Colon (tissue), 2 donors: ENCODE measurements at regions not wholly inside any gene's neighbourhood (a gene's known extent, or its start where the extent isn't known, plus 50 kb on each side); places are given as distances from the start of the nearest gene placed in this dataset.

ENCODE experiments used
- FAIRE-seq: peaks from 2 replicates; lab custom pipeline; 2012; peaks lifted over from hg19 to GRCh38; lab: Jason Lieb, UNC
- donor health status: control.
- donor health status: control.

- FAIRE-seq = no peak
Observed at GRCh38 chr7:156479596-156479995, 161.0 kb upstream of the RNF32 start.

GRCh38 chr7:156478486-156478885 is 162.1 kb upstream of the RNF32 start:
- FAIRE-seq = no peak

GRCh38 chr7:156475666-156476065 is 164.9 kb upstream of the RNF32 start:
- FAIRE-seq = no peak

GRCh38 chr7:156475179-156475578 is 165.4 kb upstream of the RNF32 start:
- FAIRE-seq = no peak

- FAIRE-seq = no peak
Observed at GRCh38 chr7:156474241-156474743, 166.3 kb upstream of the RNF32 start.

GRCh38 chr7:156473476-156474240 is 166.9 kb upstream of the RNF32 start:
- no peak for FAIRE-seq

- no peak for FAIRE-seq
Observed at GRCh38 chr7:156472267-156472666, 168.3 kb upstream of the RNF32 start.

- no peak for FAIRE-seq
Observed at GRCh38 chr7:156470399-156471320, 169.9 kb upstream of the RNF32 start.

- FAIRE-seq = no peak
Observed at GRCh38 chr7:156466955-156467625, 173.5 kb upstream of the RNF32 start.

- FAIRE-seq = no peak
Observed at GRCh38 chr7:156466272-156466671, 174.3 kb upstream of the RNF32 start.

GRCh38 chr7:156465186-156465585 is 175.4 kb upstream of the RNF32 start:
- FAIRE-seq = no peak

GRCh38 chr7:156464339-156464738 is 176.2 kb upstream of the RNF32 start:
- no peak for FAIRE-seq

GRCh38 chr7:156463280-156463679 is 177.3 kb upstream of the RNF32 start:
- FAIRE-seq = no peak

GRCh38 chr7:156461881-156462665 is 178.5 kb upstream of the RNF32 start:
- no peak for FAIRE-seq

GRCh38 chr7:156460858-156461627 is 179.5 kb upstream of the RNF32 start:
- no peak for FAIRE-seq

- no peak for FAIRE-seq
Observed at GRCh38 chr7:156459582-156459981, 181.0 kb upstream of the RNF32 start.

GRCh38 chr7:156459067-156459466 is 181.5 kb upstream of the RNF32 start:
- no peak for FAIRE-seq

- no peak for FAIRE-seq
Observed at GRCh38 chr7:156458011-156458410, 182.6 kb upstream of the RNF32 start.

GRCh38 chr7:156456503-156457115 is 184.0 kb upstream of the RNF32 start:
- FAIRE-seq = no peak

GRCh38 chr7:156456032-156456431 is 184.5 kb upstream of the RNF32 start:
- no peak for FAIRE-seq
